Right lobe of liver (tissue), 4 donors: ENCODE measurements at regions not wholly inside any gene's neighbourhood (a gene's known extent, or its start where the extent isn't known, plus 50 kb on each side); places are given as distances from the start of the nearest gene placed in this dataset.

Experiments used
- POLR2A ChIP-seq: fragments of 450-650 bp; IDR thresholded peaks from one replicate; pipeline ENCODE4 v1.6.1; 2017; ENCODE audit warnings: antibody characterized with exemption, mild to moderate bottlenecking
- TF ChIP-seq, protein P1 (sequence below), 4 donors: fragments of 200-600 bp in 3 of 4; fragments of 450-650 bp in 1 of 4; IDR thresholded peaks; one replicate each; pipeline versions ENCODE4 v1.5.1 to v1.8.0; 2016 to 2022; ENCODE audit warnings: antibody characterized with exemption in 4 of 4, mild to moderate bottlenecking in 2 of 4
- donor health status: DM: no; HTN: no; CAD: no.
- donor health status: DM: no; HTN: no; CAD: no.
- donor health status: DM: no; HTN: yes; CAD: no.

DNA sequence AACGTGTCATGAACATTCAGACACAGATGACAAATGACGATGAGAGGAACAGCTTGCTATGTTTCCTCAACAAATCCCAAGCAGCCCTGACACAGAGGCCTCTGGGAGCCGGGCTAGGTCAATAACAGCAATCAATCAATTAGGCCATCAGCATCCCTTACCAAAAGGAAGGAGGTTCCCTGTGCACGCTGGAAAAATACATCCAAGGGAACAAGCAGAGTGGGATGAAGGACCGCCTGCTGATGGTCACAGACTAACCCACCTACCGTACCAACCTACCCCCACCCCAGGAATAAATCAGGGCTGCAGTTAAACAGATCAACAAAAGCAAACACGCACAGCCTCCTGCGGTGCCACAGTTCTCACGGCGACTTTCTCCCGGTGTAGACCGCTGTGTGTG lies 265.1 kb upstream of the SFSWAP start:
- TF ChIP-seq, protein P1, sequence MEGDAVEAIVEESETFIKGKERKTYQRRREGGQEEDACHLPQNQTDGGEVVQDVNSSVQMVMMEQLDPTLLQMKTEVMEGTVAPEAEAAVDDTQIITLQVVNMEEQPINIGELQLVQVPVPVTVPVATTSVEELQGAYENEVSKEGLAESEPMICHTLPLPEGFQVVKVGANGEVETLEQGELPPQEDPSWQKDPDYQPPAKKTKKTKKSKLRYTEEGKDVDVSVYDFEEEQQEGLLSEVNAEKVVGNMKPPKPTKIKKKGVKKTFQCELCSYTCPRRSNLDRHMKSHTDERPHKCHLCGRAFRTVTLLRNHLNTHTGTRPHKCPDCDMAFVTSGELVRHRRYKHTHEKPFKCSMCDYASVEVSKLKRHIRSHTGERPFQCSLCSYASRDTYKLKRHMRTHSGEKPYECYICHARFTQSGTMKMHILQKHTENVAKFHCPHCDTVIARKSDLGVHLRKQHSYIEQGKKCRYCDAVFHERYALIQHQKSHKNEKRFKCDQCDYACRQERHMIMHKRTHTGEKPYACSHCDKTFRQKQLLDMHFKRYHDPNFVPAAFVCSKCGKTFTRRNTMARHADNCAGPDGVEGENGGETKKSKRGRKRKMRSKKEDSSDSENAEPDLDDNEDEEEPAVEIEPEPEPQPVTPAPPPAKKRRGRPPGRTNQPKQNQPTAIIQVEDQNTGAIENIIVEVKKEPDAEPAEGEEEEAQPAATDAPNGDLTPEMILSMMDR (IDR thresholded peaks at IDR 0.05), result no peak
- TF ChIP-seq POLR2A, result no peak
